DMS53 (cell line): ENCODE measurements at regions not wholly inside any gene's neighbourhood (a gene's known extent, or its start where the extent isn't known, plus 50 kb on each side); places are given as distances from the start of the nearest gene placed in this dataset.

Experiments
- DNase-seq: peaks from one replicate; lab custom pipeline; 2025; lab: John Stamatoyannopoulos, UW

DNA sequence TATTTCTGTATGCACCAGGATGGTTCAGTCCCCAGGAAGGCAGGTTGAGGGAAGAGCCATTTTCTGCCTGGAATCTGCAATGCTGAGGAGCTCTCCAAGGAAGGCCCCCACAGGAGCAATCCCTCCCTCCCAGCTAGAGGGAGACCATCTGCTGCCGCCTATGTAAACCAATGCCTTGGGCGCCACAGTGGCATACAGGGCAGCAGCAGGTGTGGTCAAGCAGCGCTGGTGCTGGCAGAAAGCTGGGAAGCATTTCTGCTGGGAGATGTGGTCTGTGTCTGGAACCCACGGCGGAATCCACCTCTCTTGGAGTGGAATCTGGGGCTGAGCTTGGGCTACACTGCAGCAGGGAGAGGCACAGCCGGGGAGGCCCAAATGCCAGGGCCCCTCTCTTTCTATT is 283.3 kb downstream of the RRAGC start:
- DNase-seq, result no peak

DNA sequence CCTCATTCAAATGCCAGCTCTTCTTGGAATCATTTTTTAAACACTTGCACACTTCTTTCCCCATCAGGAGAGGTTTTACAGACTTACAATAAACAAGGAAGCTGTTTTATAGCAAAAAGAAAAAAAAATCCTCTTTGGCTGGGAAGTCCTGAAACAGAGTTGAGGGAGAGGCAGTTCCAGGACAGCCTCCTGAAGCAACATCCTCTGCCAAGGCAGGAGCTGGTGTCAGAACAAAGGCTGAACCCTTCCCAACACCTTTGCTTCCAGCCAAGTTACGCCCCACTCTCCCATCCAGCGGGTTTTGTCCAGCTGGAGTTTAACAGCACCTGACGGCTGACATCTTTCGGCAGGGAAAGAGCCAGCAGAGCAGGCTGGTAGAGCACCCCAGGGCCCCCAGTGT is 287.8 kb downstream of the RRAGC start:
- no peak for DNase-seq

DNA sequence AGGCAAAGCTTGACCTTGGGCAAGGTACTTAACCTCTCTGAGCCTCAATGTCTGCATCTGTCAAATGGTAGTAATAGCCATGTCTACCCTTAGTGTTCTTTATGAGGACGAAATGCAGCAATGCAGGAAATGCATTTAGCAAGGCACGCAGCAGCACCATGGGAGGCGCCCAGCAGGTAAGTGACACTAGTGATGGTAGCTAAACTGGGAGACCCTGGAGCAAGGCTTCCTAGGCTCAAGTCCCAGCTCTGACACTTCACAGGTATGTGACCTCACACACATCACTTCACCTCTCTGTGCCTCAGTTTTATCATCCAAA is 289.0 kb downstream of the RRAGC start:
- DNase-seq, result no peak

DNA sequence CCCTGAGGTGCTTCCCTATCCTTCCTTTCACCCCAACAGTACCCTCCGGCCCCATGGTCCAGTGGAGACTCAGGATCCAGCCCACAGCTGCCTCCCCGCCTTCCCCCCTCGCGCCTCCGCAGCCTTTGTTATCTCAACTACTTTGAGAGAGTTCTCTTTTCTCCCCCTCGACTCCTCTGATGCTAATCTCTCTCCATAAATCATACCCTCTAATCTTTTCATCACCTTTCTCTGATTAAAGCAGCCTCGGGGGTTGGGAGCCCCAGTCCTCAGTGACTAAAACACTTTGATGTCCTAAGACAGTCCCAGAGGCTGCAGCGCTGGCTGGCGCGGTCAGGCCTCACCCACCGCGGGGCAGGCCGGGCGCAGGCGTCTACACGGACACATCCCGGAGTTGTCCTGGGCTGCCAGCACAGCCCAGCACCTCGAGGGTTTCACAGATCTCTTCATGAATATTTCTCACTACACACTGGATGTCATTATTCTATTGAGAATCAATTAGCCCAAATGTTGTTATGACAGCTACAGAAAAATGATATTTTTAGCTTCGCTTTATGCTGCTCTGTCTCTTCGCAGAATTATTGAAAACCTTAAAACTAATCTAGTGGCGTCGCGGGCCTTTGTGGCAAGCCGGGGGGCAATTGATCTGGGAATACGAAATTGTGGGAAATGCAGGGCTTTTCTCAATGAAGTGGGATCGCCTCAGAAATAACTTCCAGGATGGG is 289.5 kb downstream of the RRAGC start:
- DNase-seq, result no peak

DNA sequence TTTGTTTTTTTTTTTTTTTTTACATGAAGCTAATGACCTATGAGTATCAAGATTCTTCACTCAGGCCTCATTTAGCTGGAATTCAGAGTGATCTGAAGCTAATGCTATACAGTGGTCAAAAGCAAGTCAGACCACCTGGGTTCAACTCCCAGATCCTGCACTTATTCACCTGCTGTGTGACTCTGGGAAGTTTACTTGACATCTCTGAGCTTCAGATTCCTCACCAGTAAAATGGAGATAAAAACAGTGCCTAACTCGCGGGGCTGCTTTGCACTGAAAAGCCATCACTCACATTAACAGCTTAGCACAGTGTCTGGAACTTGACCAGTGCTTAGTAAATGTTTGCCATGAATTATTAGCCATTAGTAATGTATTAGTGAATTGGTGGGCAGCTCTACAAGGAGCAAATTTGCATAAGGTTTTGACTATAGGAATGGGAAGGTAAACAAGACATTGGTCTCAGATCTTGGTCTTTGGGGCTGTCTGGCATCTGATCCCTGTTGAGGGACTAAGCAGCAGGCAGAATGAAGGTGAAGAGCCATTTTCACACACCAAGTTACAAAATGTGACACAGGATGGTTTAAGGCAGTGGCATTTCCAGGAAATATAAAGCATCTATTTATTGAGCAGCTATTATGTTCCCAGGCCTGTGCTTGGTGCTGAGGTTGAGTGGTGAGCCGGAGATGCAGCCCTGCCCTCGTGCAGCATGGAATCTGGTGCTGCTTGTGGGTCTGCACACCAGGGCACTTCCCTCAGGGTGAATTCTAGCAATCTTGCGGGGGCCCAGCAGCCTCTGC is 291.3 kb downstream of the RRAGC start:
- DNase-seq, result no peak

DNA sequence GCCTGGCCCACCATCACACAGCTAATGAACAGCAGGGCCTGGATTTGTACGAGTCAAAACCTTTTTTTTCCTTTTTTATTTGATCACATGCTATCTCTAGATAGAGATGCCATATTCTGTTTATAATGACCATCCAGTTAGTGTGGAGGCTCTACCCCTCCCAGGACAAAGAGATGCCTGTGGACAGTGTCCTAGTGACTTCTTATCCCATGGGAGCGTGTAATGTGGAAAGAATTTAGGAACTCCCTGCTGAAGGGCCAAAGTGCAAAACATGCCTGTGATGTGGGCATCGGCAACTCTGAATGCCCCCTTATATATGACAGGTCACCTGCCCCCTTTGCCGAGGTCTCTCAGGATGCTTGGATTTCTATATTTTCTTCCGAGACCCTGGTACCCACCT is 292.2 kb downstream of the RRAGC start:
- DNase-seq, result no peak

DNA sequence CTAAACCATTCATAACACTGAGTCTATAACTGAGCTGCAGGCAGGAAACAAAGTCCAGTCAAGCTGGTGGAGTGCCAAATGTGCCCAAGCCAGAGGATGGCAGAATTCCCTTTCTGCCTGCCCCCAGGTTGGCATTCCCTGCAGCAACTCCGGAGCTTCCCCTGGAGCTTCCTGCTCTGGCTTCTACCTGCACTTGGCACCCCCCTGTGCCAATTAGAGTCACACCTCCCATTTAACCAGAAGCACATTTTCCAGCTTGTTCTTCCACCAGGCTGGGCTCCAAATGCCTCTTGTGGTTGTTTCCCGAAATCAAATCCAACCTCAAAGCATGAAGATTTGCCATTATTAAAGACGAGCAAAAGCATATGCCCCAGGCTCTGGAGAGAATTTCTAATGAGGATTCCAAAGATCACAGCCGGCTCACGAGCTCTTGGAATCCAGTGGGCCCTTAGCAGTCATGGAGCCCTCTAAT is 294.5 kb downstream of the RRAGC start:
- DNase-seq, result no peak

DNA sequence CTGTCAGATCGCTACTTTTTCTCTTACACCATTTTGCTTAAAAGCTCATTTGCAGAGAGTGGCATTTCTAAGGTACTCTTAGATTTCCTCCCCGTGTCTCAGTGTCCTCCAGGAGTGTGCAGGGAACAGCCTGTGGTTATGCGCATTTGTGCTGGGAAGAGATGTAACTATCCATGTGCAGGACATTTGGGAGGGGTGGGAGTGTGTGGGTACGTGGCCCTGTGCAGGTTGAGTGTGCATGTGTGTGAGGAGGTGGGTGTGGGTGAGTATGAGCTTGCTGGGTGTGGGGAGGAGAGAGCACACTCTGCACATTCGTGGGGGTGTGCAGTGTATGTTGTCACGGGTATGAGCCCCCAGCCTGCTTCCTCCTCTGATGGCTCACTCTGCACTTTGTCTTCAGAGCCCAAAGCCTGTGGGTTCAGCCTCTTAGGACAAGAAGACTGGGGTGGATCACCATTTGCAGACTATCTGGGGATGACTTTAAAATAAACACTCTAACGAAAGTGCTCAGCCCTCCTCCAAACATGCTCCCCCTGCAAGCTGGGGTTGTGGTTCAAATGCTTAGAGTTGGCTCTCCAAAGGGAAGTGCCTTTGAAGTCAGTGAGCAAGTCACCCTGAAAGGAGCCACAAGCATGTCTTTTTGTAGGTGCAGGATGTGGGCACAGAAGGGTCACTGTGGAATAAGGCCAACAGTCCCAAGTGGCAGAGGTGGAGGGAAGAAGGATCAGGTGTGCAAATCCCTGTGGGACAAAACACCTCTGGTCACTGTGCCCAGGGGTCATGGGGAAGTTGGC is 295.4 kb downstream of the RRAGC start:
- DNase-seq, result no peak

DNA sequence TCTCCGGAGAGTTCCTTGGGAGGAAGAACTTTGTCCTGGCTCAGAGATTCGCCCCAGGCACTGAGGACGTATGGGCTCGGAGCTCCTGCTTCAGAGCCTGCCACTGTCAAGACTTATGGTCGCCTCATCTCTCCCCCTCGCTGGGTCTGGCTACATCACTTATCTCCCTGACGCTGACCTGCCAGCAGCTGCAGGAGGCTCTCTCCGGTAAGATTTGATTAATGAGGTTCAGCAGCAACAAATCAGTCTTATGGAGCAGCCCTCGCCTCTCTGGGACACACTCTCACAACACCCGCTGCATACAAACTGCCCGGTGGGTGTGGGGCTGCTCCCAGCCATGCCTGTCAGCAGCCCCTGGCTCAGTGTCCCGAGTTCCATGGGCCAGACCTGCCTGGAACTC is 297.8 kb downstream of the RRAGC start:
- no peak for DNase-seq

DNA sequence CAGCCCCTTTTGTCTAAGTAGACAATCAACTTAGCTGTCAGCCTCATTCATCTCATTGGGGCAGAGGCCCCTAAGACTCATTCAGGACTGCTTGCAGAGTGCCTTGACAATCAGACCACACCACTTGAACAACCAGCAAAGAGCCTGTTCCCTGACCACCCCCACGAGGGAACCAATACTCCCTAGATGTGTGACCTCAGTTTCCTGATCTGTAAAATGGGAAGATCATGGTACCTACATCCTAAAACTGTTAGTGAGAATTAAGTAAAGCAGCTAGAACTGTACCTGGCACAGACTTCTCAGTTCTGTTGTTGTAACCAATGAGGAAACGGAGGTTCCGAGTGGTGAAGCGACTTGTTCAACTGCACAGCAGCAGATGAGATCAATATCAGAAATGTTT is 298.5 kb downstream of the RRAGC start:
- DNase-seq, result no peak

DNA sequence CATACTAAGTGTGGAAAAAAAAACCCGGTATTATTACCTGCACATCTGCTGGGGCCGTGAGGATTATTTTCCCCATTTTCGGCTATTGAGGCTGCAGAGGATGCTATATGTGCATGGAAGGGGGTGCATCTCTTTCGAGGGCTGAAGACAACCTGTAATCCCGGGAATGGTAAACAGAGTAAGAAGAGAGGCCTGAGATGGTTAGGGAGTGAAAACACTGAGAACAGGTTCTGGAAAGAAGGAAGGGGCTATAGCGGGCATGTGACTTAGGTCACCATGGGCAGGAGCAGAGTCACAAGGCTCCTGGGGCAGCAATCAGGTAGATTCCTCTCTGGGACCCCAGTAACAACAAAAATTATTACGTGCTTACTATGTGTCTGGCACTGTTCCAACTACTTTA is 299.1 kb downstream of the RRAGC start:
- no peak for DNase-seq

DNA sequence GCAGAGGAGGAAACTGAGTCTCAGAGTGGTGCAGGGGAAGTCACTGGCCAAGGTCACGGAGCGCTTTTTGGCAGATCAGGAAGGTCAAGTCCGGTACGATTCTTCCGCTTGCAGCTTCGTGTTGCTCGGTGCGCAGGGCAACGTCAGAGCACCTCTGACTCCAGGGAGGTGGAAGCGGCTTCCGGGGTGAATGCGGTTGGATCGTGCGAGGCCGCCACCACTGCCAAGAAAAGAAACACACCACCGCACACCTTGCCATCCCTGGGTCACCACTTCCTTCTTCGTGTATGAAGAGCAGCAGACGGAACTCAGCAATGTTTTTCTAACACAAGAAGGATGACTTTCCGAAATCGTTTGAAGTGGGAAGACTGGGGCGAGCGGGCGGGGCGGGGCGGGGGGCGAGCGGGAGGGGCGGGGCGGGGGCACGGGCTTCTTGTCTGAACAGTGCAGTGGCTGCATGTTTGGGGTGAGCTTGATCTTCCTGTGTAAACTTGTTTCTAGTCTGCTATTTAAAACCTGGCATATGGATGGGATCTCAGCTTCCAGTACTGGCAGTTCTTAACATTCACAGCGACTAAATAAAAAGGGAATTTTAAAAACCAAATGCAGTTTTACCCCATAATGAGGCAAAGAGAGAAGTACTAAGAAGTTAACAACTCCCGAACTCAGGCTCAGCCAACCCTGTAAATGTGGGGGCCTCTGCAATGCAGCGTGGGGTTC is 300.0 kb downstream of the RRAGC start:
- no peak for DNase-seq

DNA sequence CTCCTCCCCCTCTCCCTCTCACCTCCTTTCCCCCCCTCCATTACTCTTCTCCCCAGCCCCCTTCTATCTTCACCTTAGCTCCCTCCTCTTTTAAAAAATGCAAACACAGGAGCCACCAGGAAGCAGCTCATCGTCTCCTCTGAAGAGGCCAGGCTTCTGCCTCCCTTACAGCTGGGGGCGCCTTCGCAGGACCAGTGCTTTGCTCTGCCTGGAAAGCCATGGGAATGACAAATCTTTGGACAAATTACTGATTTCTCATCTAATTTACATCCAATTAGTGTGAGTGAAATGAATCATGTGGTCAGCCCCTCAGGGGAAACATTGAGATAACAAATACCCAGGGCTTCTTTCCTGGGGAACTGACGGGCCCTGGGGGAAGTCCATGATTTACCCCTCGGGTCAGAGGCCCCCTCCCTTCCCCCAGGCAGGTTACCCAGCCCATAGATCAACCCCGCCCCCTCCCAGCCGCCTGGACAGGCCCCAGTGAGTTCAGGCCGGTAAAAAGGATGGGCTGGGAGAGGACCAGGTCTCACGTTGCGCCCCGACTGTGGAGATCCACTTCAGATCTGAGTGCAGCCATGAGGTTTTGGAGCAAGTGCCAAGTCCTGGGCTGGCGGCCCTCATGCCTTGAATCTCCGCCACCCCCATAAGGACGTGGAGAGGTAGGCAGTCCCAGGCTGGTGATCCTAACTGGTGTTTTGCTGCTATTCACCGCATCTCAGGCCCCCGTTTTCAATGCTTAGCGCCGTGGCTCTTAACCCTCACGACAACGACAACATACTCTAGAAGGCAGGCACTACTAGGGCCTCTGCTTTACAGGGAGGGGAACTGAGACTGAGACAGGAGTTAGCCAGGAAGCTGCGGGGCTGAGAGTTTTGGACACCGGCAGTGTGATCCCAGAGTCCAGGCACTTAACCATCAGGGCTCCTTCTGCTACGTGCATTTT is 300.8 kb downstream of the RRAGC start:
- DNase-seq, result no peak

DNA sequence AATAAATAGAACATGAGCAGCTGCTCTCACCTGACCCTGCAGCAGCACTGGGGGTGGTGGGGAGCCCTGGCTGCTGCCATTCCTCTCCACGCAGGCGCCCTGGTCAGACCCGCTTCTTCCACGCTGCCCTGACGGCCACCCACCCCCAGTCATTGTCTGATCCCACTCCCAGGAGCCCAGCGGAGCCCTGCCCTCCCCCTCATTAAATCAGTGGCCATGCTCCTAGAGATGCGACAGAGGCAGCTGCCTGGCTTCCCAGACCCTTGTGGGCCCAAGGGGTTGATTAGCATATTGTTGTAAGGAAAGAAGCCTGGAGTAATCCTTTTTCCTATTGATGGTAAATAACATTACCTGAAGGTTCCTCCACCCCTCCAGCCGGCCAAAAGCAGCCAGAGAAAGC is 301.5 kb downstream of the RRAGC start:
- DNase-seq, result no peak

DNA sequence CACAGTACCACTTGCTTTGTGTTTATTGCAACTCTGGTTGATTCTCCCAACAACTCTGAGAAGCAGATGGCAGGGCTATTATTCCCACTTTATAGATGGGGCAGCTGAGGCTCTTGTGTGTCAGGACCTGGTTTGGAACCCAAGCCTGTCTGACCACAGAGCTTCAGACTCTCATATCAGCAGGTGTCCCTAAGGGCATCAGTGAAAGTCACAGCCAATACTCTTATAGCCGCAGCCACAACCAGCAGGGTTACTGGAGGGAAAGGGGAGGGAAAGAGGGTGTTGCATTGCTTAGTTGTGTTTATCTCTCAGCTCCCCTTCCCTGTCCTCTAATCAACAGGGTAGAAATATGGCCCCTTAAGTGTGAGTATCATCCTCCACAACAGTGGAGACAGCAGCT is 304.0 kb downstream of the RRAGC start:
- DNase-seq, result no peak

DNA sequence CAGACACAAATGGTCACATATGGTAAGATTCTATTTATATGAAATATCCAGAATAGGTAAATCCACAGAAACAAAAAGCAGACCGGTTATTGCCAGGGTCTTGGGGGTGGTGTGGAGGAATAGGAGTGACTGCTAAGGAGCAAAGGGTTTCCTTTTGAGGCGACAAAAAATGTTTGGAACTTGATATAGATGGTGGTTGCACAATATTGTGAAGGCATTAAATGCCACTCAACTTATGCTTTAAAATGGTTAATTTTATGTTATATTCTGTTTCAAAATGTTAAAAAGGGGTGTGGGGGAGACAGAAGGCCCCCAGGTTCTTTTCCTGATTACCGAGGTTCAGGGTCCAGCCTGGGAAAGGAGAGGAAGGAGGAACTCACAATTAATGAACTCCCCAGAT is 304.4 kb downstream of the RRAGC start:
- DNase-seq, result no peak

DNA sequence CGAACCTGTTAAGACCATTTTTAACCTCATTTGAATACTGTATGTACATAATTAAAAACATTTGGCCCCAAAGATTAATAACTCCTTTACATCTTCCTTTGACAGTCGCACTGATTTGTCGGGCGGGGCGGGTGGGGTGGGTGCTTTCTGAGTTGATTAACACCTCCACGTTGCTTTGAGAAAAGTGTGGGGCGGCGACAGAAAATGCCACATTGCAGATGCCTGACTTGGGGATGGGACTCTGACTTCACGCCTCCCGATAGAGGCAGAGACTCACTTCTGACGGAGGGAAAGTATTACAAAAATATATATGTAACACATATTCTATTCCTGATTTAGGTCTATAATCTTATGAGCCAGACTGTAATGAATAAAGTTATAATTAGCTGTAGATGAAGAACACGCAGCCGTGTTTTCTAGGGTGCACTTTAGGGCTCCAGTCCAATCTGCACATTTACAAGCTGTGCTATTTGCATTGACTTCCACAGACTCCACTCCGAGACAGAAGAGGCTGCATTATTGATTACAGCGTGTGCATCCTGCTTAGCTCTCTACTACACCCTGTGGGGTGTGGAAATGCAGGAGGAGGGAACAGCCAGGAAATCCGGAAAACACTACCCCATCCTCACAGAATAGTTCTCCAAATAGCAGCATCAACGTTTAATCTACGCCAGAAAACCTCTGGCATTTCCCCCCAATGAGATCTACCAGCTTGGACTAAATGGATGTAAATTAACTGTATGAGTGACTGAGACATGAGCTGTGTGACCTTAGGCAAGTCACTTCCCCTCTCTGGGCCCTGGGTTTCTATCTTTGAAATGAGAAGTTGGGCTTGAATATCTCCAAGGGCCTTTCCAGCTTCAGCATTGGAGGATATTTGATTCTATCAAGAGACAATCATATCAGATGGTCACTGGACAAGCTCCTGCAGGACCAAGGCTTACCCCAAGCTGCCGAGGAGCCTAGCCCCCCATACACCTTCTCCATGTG is 308.0 kb downstream of the RRAGC start:
- DNase-seq, result no peak

DNA sequence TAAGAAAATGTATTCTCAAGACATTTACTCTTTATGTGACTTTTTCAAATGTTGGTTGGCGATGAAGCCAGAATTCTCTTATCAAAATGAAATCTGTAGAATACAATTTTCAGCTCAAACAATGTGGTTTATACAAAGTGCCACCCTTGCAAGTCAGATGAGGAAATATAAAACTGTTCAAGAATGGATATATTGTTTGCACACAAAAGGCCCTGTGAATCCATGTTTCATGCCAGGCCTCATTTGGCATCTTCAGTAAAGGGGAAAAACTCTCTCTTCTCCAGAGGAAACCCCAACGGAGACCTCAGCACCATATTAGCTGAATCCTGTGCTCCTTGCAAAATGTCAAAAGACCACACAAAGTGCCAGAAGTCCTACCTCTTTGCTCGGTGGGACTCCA is 310.4 kb downstream of the RRAGC start:
- no peak for DNase-seq

DNA sequence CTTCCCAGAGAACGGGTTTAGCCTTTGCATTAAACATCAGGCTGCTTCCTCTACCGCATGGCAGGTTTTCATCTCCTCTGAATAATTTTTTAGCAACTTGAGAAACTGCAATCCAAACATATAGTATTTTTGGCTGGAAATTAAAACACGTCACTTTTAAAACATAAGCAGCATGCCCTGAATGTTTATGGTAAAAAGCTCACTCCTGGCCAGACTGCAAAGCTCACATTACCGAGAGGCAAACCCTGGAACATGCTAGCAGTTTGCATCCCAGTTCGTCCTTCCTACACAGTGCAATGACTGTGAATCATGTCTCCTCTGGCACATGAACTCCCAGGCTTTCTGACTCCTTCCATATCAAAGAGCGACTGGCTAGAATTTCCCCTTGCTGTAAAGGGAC is 312.3 kb downstream of the RRAGC start:
- no peak for DNase-seq

DNA sequence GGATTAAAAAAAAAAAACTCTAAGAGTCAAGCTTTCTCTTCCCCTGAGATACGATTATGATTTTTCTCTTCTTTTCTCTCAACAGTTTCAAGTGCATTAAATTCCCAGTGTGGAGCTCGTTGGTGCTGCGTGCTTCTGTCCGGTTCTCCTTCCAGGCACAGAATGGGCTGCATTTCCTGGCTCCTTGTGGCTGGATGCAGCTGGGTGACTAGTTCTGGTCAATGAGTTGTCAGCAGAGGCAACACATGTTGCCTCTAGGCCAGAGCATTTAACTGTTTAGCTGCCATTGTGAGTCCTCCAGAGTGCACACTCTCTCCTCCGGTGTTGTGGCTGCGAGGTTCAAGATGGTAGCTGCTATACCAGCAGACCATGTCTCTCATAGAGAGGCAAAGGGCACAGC is 312.9 kb downstream of the RRAGC start:
- no peak for DNase-seq
